Hematopoietic multipotent progenitor cell treated with erythropoietin and hydrocortisone succinate and interleukin-3 and kit ligand, for 15 days (in vitro differentiated cells): ENCODE measurements at regions not wholly inside any gene's neighbourhood (a gene's known extent, or its start where the extent isn't known, plus 50 kb on each side); places are given as distances from the start of the nearest gene placed in this dataset.

Experiments
- DNase-seq: peaks from one replicate; pipeline ENCODE4 v3.0.0-alpha.2; 2015; ENCODE audit warnings: low spot score

DNA sequence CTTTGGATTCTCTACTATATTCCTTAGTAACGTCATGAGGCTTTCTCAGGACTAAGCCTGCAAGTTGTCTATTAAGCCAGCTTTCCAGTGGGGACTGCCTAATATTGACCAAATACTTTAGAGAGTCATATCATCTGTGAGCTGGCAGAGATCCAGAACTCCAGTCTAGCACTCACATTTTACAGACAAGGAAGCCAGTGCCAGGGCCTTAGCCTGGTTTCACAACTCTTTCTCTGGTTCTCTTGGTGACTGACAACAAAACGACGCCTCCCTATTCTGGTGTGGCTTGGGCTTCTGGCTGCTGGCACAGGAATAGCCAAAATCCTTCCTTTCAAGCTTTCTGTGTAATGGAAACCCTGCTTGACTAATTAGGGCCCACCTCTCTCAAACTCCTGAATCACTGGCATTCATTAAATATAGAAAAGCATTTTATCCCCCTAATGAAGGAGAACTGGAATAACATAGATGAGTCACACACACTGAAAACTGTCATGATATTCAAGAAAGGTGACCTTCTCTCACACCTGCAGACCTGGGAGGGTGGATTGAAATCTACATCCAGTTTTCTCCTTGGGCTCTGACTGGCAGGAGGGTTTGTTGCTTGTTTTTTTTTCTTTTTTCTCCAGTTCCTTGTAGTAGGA lies 75.2 kb upstream of the UBL3 start:
- DNase-seq = no peak

DNA sequence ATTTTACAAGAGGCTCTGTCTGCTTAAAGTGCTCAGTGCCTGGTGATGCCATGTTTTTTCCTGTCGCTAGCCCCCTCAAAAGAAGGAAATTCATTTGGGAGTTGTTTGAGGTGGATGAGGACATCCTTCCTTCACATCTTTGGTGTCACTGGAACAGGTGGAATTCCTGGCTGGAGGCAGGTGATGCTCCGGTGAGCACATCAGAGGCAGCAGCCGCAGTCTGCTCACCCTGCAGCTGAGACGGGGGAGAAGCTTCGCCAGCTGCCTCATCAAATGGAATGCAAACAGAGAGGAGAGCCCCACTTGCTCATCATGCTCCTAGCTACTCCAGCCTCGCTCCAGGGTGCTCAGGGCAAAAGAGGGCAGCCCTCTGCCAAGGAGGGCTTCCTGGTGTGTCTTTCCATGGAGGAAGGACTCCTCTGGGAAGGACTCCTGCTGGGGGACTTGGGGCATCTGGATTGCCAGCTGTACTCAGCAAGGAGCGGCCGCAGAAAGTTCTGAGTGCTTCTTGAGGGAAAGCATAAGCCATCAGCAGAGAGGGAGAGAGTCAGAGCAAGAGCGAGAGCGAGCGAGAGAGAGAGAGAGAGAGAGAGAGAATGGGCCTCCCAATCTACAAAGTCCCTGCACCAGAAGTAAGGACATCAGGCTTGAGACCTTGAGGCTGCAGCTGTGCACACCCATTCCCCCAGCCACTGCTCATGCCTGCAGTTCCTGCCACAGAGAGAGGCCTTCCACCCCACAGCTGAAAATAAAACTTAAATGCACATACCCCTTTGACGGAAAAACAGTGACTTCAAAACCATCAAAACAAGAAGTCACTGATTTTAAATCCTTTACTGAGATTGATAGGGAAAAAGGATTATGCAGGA lies 74.3 kb upstream of the UBL3 start:
- DNase-seq = no peak

- peak; percentile 48 for DNase-seq
Measured at GRCh38 chr13:29923554-29924481, 73.4 kb upstream of the UBL3 start.

DNA sequence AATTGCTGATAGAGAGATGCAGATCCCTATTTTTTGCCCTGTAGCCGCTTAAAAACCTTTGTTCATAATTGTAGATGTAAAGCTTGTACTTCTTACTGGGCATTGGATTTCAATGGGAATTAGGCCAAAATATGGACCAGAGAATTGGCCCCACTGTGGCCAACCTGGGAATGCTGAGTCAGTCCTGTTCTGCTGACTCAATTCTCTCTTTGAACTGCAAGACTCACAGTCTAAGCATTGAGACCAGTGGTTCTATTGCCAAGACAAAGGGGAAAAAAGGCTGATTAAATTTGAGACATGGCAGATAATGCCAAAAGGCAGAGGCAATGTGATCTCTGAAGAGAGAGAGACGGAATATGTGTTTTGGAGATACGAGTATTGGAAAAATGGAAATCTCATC lies 72.5 kb upstream of the UBL3 start:
- no peak for DNase-seq

DNA sequence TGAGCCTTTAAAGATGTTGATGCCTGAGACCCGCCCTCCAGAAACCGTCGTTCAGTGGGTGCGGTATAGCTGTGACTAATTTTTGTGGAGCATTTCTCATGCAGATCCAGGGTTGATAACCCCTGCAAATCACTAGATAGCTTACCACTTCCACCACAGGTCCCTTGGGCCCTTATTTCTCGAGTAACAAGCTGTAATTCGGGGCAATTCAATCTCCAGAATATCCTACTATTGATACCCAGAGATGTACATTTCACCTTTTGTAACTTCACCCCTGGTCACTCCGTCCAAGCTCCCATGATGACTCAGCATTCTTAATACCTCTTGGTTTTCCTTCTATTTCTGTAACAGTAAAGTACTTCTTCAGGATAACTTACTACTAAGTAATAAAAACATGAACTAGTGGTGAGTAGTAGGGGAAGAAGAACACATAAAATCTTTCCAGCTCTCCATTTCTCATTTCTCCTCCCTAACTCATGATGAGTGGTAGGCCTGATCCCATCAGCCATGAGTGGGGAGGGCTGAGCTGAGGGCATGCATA lies 71.9 kb upstream of the UBL3 start:
- no peak for DNase-seq

GRCh38 chr13:29921542-29921941 lies 71.1 kb upstream of the UBL3 start:
- no peak for DNase-seq

DNA sequence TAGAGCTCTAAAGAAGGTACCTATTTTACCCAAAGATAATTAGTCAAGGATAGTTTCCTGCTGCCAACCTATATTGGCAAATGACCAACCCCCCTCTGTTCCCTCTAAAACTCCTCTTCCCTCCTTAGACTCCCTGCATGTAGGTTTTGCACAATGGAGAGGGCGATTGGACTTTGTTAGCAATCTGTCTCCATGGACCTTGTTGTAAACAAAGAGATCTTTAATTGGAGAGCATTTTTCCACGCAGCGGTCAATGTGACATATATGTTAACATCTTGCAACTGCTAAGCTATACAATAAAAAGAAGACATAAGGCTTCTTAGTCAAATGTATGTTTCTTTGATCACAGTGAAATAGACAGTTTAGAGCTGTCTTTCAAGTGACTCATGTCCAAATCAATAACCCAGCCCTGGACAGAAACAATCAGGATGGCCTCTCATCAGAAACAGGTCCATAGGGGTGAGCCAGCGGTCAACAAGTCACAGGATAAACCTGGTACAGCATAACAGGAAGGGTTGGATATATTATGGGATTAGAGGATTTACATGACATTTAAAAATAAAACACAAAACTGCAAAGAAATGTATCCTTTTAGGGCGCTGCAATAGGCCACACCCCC lies 69.7 kb upstream of the UBL3 start:
- DNase-seq = no peak

DNA sequence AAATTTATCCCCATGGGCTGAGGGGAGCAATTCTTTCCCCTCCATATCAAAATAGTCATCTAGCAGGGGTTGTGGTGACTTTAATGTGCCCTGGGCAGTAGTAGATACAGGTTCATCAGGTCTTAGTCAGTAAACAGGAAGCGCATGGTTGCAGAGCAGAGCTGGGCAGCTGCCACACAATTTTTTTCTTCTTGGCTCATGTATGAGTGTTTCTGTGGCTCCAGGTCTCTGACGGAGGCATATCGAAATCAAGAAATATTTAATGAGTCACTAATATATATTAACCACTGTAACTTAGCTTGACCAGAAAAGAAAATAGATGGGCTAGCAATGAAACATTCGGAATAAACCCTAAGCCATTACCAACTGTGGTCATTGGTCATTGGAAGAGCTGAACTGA lies 68.4 kb upstream of the UBL3 start:
- no peak for DNase-seq

DNA sequence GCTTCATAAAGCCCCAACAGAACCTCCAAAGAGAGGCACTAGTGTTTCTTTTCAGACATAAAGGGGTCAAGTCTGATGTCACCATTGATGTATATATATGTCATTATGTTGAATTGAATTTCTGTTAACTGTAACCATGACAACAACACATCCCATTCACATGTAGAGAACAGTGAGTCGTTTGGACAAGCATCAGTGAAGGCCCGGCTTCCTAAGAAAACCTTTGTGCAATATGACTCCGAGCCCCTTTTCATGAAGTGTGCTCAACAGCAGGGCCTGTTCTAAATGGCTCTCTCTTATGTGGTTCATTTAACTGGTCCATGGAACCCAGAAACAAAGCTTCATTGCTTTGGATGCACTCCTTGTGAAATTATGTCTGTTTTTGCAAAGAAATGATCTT lies 67.2 kb upstream of the UBL3 start:
- no peak for DNase-seq

- no peak for DNase-seq
Measured at GRCh38 chr13:29914581-29914980, 64.2 kb upstream of the UBL3 start.

DNA sequence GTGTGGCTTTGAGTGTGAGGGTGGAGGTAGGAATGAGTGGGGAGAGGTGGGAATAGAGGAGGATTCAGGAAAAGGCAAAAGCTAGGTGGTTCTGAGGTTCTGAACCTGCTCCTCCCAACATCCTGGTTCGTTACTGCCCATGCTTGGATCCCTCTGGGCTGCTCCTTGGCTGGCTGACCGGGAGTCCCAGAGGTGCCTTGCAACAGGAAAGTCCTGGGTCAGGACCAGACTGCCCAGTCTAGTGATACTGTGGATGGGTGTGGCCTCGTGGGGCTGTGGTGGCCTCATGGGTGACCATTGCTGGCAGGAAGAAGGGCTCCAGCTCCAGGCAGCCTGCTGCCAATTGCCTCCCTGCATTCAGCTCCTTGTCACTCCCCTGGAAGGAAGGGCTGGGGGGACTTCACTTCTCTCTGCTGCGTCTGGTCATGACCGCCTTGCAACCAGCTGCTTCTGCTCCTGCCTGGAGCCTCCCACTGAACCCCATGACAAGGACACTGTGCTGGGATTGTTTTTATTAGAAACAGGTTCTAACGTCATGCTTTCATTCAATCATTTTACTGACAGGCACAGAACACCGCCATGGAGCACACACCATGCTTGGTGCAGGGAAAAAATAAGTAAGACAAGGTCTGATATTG lies 61.5 kb upstream of the UBL3 start:
- no peak for DNase-seq

GRCh38 chr13:29909975-29910674 lies 59.7 kb upstream of the UBL3 start:
- DNase-seq = no peak

GRCh38 chr13:29909081-29909730 lies 58.8 kb upstream of the UBL3 start:
- no peak for DNase-seq

DNA sequence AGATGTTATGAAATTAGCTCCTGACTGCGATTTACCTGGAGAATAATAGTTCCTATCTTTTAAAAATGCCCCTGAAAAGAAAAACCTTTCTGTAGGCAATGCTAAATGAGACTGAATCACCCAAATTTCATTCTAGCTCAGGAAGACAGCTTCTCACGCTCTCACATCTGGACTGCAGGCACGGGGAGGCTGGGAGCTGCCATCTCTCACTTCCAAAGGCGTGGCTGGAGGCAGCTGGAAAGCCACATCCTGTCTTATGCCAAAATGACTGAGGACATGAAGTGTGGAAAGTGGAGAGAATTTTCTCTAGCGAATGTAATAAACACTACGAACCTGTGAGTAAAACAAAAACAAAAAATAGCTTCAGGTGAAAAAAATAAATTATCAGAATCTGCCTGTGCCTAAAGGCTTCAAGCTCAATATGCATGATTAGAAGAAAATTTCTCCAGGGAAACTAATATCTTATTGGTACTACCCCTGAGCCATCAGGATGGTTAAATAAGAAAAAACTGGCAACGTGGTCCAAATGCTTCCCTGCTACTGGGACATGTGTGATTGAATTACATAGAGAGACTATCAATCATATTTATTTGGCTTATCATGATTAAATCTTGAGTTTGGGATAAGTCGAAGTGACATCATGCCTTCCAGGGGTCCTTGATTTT lies 58.1 kb upstream of the UBL3 start:
- DNase-seq = no peak

GRCh38 chr13:29907670-29908069 lies 57.3 kb upstream of the UBL3 start:
- no peak for DNase-seq

DNA sequence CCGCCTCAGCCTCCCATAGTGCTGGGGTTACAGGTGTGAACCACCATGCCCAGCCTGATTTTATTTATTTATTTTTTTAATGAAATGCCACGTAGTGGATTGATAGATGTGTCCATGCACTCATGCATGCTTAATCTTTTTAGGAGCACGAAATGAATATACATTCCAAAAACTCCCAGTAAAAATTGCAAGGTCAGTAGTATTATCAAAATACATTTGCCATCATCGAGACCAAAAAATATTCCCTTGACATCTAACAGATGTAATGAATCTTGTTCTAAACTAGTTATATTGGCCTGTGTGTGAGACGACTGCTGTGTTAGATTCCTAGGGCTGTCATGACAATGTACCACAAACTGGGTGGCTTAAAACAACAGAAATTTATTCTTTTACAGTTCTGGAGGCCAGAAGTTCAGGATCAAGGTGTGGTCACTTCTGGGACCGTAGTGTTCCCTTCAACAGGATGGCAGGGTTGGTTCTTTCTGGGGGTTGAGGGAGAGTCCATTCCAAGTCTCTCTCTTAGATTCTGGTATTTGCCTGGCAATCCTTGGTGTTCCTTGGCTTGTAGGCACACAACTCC lies 56.1 kb upstream of the UBL3 start:
- DNase-seq = no peak

- no peak for DNase-seq
Measured at GRCh38 chr13:29905845-29906244, 55.4 kb upstream of the UBL3 start.

GRCh38 chr13:29903996-29904395 lies 53.6 kb upstream of the UBL3 start:
- DNase-seq = no peak

DNA sequence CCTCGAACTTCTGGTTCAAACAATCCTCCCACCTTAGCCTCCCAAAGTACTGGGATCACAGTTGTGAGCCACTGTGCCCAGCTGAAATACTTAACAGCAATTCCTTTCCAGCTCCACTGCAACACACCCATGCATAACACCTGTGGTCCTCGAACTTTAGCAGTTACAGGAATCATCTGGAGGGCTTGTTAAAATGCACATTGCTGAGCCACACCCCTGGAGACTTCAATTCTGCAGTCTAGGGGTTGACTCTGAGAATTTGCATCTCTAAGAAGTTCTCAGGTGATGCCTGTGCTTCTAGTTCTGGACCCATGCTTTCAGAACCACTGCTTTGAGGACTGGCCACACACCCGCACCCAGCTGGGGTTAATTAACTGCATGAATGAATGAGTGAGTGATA lies 53.1 kb upstream of the UBL3 start:
- DNase-seq = no peak
